ENCODE measurements at regions not wholly inside any gene's neighbourhood (a gene's known extent, or its start where the extent isn't known, plus 50 kb on each side); places are given as distances from the start of the nearest gene placed in this dataset.
"Not testable (repeated sequence)": the region's sequence is repeated elsewhere in the genome, so short reads cannot be mapped to it uniquely, and the experiment has no call there.

GRCh38 chr21:18096413-18096812, 148.2 kb upstream of the CHODL start:
- not testable (repeated sequence) for DNase-seq

- no peak for DNase-seq
Observed at GRCh38 chr21:18089786-18090185, 154.8 kb upstream of the CHODL start.

GRCh38 chr21:18070392-18070791, 174.2 kb upstream of the CHODL start:
- no peak for DNase-seq

- DNase-seq: no peak
Observed at GRCh38 chr21:18069875-18070274, 174.8 kb upstream of the CHODL start.

GRCh38 chr21:18060402-18060801, 184.2 kb upstream of the CHODL start:
- no peak for DNase-seq

- DNase-seq: no peak
Observed at GRCh38 chr21:18058731-18059398, 185.8 kb upstream of the CHODL start.

- no peak for DNase-seq
Observed at GRCh38 chr21:18053151-18053550, 191.5 kb upstream of the CHODL start.

GRCh38 chr21:18049461-18049860, 195.2 kb upstream of the CHODL start:
- DNase-seq: no peak

GRCh38 chr21:18041012-18041411, 203.6 kb upstream of the CHODL start:
- DNase-seq: no peak

GRCh38 chr21:18030248-18030647, 211.1 kb upstream of the C21orf91 start:
- peak; percentile 3 for DNase-seq

GRCh38 chr21:18026359-18026758, 207.2 kb upstream of the C21orf91 start:
- no peak for DNase-seq

GRCh38 chr21:18023711-18024110, 204.6 kb upstream of the C21orf91 start:
- no peak for DNase-seq

- no peak for DNase-seq
Observed at GRCh38 chr21:18023157-18023556, 204.0 kb upstream of the C21orf91 start.

GRCh38 chr21:18007121-18007520, 188.0 kb upstream of the C21orf91 start:
- no peak for DNase-seq

- DNase-seq: no peak
Observed at GRCh38 chr21:18006691-18007090, 187.5 kb upstream of the C21orf91 start.

- DNase-seq: no peak
Observed at GRCh38 chr21:18002393-18002792, 183.2 kb upstream of the C21orf91 start.

- DNase-seq: no peak
Observed at GRCh38 chr21:18000981-18001686, 182.0 kb upstream of the C21orf91 start.

GRCh38 chr21:17998599-17998998, 179.4 kb upstream of the C21orf91 start:
- DNase-seq: not testable (repeated sequence)

- no peak for DNase-seq
Observed at GRCh38 chr21:17989780-17990179, 170.6 kb upstream of the C21orf91 start.

GRCh38 chr21:17988102-17988437, 168.9 kb upstream of the C21orf91 start:
- DNase-seq: no peak

GRCh38 chr21:17987382-17988101, 168.4 kb upstream of the C21orf91 start:
- DNase-seq: no peak

GRCh38 chr21:17981060-17981740, 162.0 kb upstream of the C21orf91 start:
- DNase-seq: no peak

- DNase-seq: no peak
Observed at GRCh38 chr21:17979763-17980162, 160.6 kb upstream of the C21orf91 start.

- DNase-seq: no peak
Observed at GRCh38 chr21:17978895-17979294, 159.7 kb upstream of the C21orf91 start.
